Sigmoid colon (tissue), 4 donors: ENCODE measurements at regions not wholly inside any gene's neighbourhood (a gene's known extent, or its start where the extent isn't known, plus 50 kb on each side); places are given as distances from the start of the nearest gene placed in this dataset.

Experiments used
- CTCF ChIP-seq, 4 experiments: fragments of 450-650 bp in 3 of 4; fragments of 200-600 bp in 1 of 4; IDR thresholded peaks; one replicate each; pipeline ENCODE4 v1.5.1; 2016 to 2019; ENCODE audit warnings: antibody characterized with exemption in 4 of 4, mild to moderate bottlenecking in 3 of 4, moderate library complexity in 2 of 4
- POLR2A ChIP-seq, 2 donors: fragments of 450-650 bp; IDR thresholded peaks; one replicate each; pipeline ENCODE4 v1.6.1; 2016; ENCODE audit warnings: antibody characterized with exemption in 2 of 2, mild to moderate bottlenecking in 2 of 2, moderate library complexity in 2 of 2
- POLR2AphosphoS5 ChIP-seq, 4 donors: sonication (generic); formaldehyde crosslinking; IDR thresholded peaks; one replicate each; pipeline ENCODE4 v1.6.1; 2017; ENCODE audit warnings: antibody characterized with exemption in 4 of 4

GRCh38 chr2:203796248-203797010 lies 71.1 kb upstream of the CTLA4 start:
- TF ChIP-seq CTCF (IDR thresholded peaks at IDR 0.05), result no peak
- no peak for TF ChIP-seq POLR2A (IDR thresholded peaks at IDR 0.05)
- TF ChIP-seq POLR2AphosphoS5 (IDR thresholded peaks at IDR 0.05), result no peak
